PC-3 (cell line): ENCODE measurements at regions not wholly inside any gene's neighbourhood (a gene's known extent, or its start where the extent isn't known, plus 50 kb on each side); places are given as distances from the start of the nearest gene placed in this dataset.
"Not testable (repeated sequence)": the region's sequence is repeated elsewhere in the genome, so short reads cannot be mapped to it uniquely, and the experiment has no call there.

Experiments
- CTCF ChIP-seq: fragments of 300-600 bp; sonication (generic); conservative IDR thresholded peaks from 2 replicates; pipeline ENCODE4 v1.5.1; 2017; ENCODE audit warnings: antibody characterized with exemption, low read depth, mild to moderate bottlenecking, low read length
- EZH2 ChIP-seq: fragments of 300-600 bp; sonication (generic); IDR thresholded peaks from one replicate; pipeline ENCODE4 v1.6.1; 2017; ENCODE audit warnings: antibody characterized with exemption, mild to moderate bottlenecking, low read length; ENCODE audit not compliant: unreplicated experiment

GRCh38 chr9:62560603-62561002, 1370.8 kb downstream of the SPATA31A7 start:
- TF ChIP-seq CTCF, EZH2: not testable (repeated sequence)
